Astrocyte (in vitro differentiated cells and primary cell): ENCODE measurements at regions not wholly inside any gene's neighbourhood (a gene's known extent, or its start where the extent isn't known, plus 50 kb on each side); places are given as distances from the start of the nearest gene placed in this dataset.

Experiments
- CTCF ChIP-seq: IDR thresholded peaks from 2 replicates; pipeline ENCODE4 v1.5.1; 2011; ENCODE audit warnings: low read depth, mild to moderate bottlenecking, inconsistent platforms, low read length, moderate library complexity; ENCODE audit not compliant: insufficient read depth
- EZH2 ChIP-seq: IDR thresholded peaks from 2 replicates; pipeline ENCODE4 v1.6.1; 2012; ENCODE audit warnings: mild to moderate bottlenecking, low read length, inconsistent platforms; ENCODE audit not compliant: insufficient read depth

- TF ChIP-seq CTCF (no peak), EZH2 (no peak)
Measured at GRCh38 chr9:80520231-80520630, 948.5 kb downstream of the TLE4 start.
